Activated T-cell treated with anti-CD3 and anti-CD28 coated beads, Interleukin-2, amount 50 U/mL, for 4 hours (primary cell): ENCODE measurements at regions not wholly inside any gene's neighbourhood (a gene's known extent, or its start where the extent isn't known, plus 50 kb on each side); places are given as distances from the start of the nearest gene placed in this dataset.
"Not testable (repeated sequence)": the region's sequence is repeated elsewhere in the genome, so short reads cannot be mapped to it uniquely, and the experiment has no call there.

ENCODE experiments used
- ATAC-seq, 2 donors: fragments of 200-7000 bp; cut with Tn5 transposase; one replicate each; pipeline ENCODE4 v1.10.0; 2021
- DNase-seq: peaks from one replicate; pipeline ENCODE4 v3.0.0-alpha.2; 2020
- H3K27me3 Mint-ChIP-seq: one replicate; pipeline ENCODE4 v1.8.0; 2021; ENCODE audit warnings: low read depth, mixed read lengths
- H3K36me3 Mint-ChIP-seq: one replicate; pipeline ENCODE4 v1.8.0; 2022; ENCODE audit warnings: mixed read lengths; ENCODE audit not compliant: insufficient read depth
- H3K4me1 Mint-ChIP-seq: one replicate; pipeline ENCODE4 v1.8.0; 2021; ENCODE audit warnings: low read depth, mixed read lengths
- H3K4me3 Mint-ChIP-seq: one replicate; pipeline ENCODE4 v1.8.0; 2021; ENCODE audit warnings: mild to moderate bottlenecking, moderate library complexity, mixed read lengths
- H3K9me3 Mint-ChIP-seq: one replicate; pipeline ENCODE4 v1.8.0; 2021; ENCODE audit warnings: mixed read lengths

- ATAC-seq, result no peak
- no peak for DNase-seq
- Mint-ChIP-seq H3K9me3 (no peaks in the 10 kb centered on the region), H3K27me3 (no peaks in the 10 kb centered on the region), H3K4me3 (no peak overlapping the region), H3K4me1 (no peaks in the 10 kb centered on the region), H3K36me3 (no peaks in the 10 kb centered on the region)
Measured at GRCh38 chr21:16205527-16205926, 475.7 kb downstream of the USP25 start.

- no peaks in the 10 kb centered on the region for H3K36me3 Mint-ChIP-seq
Measured at GRCh38 chr21:16211339-16212303, 481.8 kb downstream of the USP25 start.

GRCh38 chr21:16213518-16213917 lies 483.7 kb downstream of the USP25 start:
- H3K27me3 Mint-ChIP-seq, result no peaks in the 10 kb centered on the region
- no peak for ATAC-seq
- H3K9me3 Mint-ChIP-seq, result no peaks in the 10 kb centered on the region
- no peaks in the 10 kb centered on the region for H3K36me3 Mint-ChIP-seq
- H3K4me1 Mint-ChIP-seq, result no peaks in the 10 kb centered on the region
- no peak overlapping the region for H3K4me3 Mint-ChIP-seq
- DNase-seq, result no peak

More at GRCh38 chr21:16211339-16212303, 481.8 kb downstream of the USP25 start:
- Mint-ChIP-seq H3K4me1 (no peaks in the 10 kb centered on the region), H3K9me3 (no peaks in the 10 kb centered on the region), H3K4me3 (no peak overlapping the region), H3K27me3 (no peaks in the 10 kb centered on the region)
- ATAC-seq, result no peak
- DNase-seq, result no peak

- Mint-ChIP-seq H3K9me3 (no peaks in the 10 kb centered on the region), H3K4me3 (no peak overlapping the region), H3K4me1 (no peaks in the 10 kb centered on the region), H3K27me3 (no peaks in the 10 kb centered on the region), H3K36me3 (no peaks in the 10 kb centered on the region)
- no peak for DNase-seq
- ATAC-seq, result no peak
Measured at GRCh38 chr21:16215193-16215592, 485.4 kb downstream of the USP25 start.

GRCh38 chr21:16215663-16216183 lies 485.9 kb downstream of the USP25 start:
- Mint-ChIP-seq H3K4me3 (no peak overlapping the region), H3K9me3 (no peaks in the 10 kb centered on the region), H3K36me3 (no peaks in the 10 kb centered on the region), H3K4me1 (no peaks in the 10 kb centered on the region), H3K27me3 (no peaks in the 10 kb centered on the region)
- no peak for ATAC-seq
- no peak for DNase-seq

GRCh38 chr21:16216288-16216962 lies 486.6 kb downstream of the USP25 start:
- no peaks in the 10 kb centered on the region for H3K4me1 Mint-ChIP-seq
- H3K4me3 Mint-ChIP-seq, result no peak overlapping the region
- DNase-seq (no peak), ATAC-seq (no peak)
- H3K27me3 Mint-ChIP-seq, result no peaks in the 10 kb centered on the region
- no peaks in the 10 kb centered on the region for H3K36me3 Mint-ChIP-seq
- no peaks in the 10 kb centered on the region for H3K9me3 Mint-ChIP-seq

GRCh38 chr21:16218682-16219343 lies 489.0 kb downstream of the USP25 start:
- no peaks in the 10 kb centered on the region for H3K27me3 Mint-ChIP-seq
- ATAC-seq, result no peak
- H3K9me3 Mint-ChIP-seq, result no peaks in the 10 kb centered on the region
- no peaks in the 10 kb centered on the region for H3K36me3 Mint-ChIP-seq
- no peaks in the 10 kb centered on the region for H3K4me1 Mint-ChIP-seq
- no peak for DNase-seq
- no peak overlapping the region for H3K4me3 Mint-ChIP-seq

- H3K27me3 Mint-ChIP-seq, H3K4me3 Mint-ChIP-seq, DNase-seq, H3K9me3 Mint-ChIP-seq, H3K4me1 Mint-ChIP-seq, H3K36me3 Mint-ChIP-seq, ATAC-seq: not testable (repeated sequence)
Measured at GRCh38 chr21:16224756-16225155, 495.0 kb downstream of the USP25 start.

- no peaks in the 10 kb centered on the region for H3K4me1 Mint-ChIP-seq
- no peaks in the 10 kb centered on the region for H3K9me3 Mint-ChIP-seq
- H3K4me3 Mint-ChIP-seq, result no peak overlapping the region
- DNase-seq, result no peak
- no peaks in the 10 kb centered on the region for H3K36me3 Mint-ChIP-seq
- no peak for ATAC-seq
- no peaks in the 10 kb centered on the region for H3K27me3 Mint-ChIP-seq
Measured at GRCh38 chr21:16239659-16240265, 510.0 kb downstream of the USP25 start.

GRCh38 chr21:16241016-16241415 lies 511.2 kb downstream of the USP25 start:
- Mint-ChIP-seq H3K4me1 (no peaks in the 10 kb centered on the region), H3K27me3 (no peaks in the 10 kb centered on the region), H3K36me3 (no peaks in the 10 kb centered on the region), H3K4me3 (no peak overlapping the region), H3K9me3 (no peaks in the 10 kb centered on the region)
- no peak for DNase-seq
- no peak for ATAC-seq

- H3K4me1 Mint-ChIP-seq, result no peaks in the 10 kb centered on the region
- no peaks in the 10 kb centered on the region for H3K9me3 Mint-ChIP-seq
- DNase-seq (no peak), ATAC-seq (no peak)
- no peaks in the 10 kb centered on the region for H3K27me3 Mint-ChIP-seq
- no peak overlapping the region for H3K4me3 Mint-ChIP-seq
- no peaks in the 10 kb centered on the region for H3K36me3 Mint-ChIP-seq
Measured at GRCh38 chr21:16241479-16241963, 511.7 kb downstream of the USP25 start.

- Mint-ChIP-seq H3K9me3 (no peaks in the 10 kb centered on the region), H3K27me3 (no peaks in the 10 kb centered on the region), H3K4me1 (no peaks in the 10 kb centered on the region), H3K36me3 (no peaks in the 10 kb centered on the region), H3K4me3 (no peak overlapping the region)
- DNase-seq (no peak), ATAC-seq (no peak)
Measured at GRCh38 chr21:16243396-16243795, 513.6 kb downstream of the USP25 start.

- Mint-ChIP-seq H3K9me3 (no peaks in the 10 kb centered on the region), H3K36me3 (no peaks in the 10 kb centered on the region), H3K4me1 (no peaks in the 10 kb centered on the region), H3K4me3 (no peak overlapping the region), H3K27me3 (no peaks in the 10 kb centered on the region)
- no peak for DNase-seq
- no peak for ATAC-seq
Measured at GRCh38 chr21:16248705-16249104, 518.9 kb downstream of the USP25 start.

GRCh38 chr21:16250273-16250672 lies 520.5 kb downstream of the USP25 start:
- Mint-ChIP-seq H3K4me1 (no peaks in the 10 kb centered on the region), H3K27me3 (no peaks in the 10 kb centered on the region), H3K9me3 (no peaks in the 10 kb centered on the region), H3K4me3 (no peak overlapping the region), H3K36me3 (no peaks in the 10 kb centered on the region)
- ATAC-seq, result no peak
- no peak for DNase-seq
